ENCODE measurements at regions not wholly inside any gene's neighbourhood (a gene's known extent, or its start where the extent isn't known, plus 50 kb on each side); places are given as distances from the start of the nearest gene placed in this dataset.

- no peak for TF ChIP-seq CTCF (IDR thresholded peaks at IDR 0.05; ENCODE audit: low read depth, low read length, missing control alignments)
- no peak for DNase-seq (ENCODE audit: low read depth)
- in situ Hi-C loops (cut with HindIII; ENCODE audit: low sequenced_read_pairs), result no loop called here
These were observed 232.6 kb downstream of the NDUFA10 start for GRCh38 chr2:239792405-239793084.

DNA sequence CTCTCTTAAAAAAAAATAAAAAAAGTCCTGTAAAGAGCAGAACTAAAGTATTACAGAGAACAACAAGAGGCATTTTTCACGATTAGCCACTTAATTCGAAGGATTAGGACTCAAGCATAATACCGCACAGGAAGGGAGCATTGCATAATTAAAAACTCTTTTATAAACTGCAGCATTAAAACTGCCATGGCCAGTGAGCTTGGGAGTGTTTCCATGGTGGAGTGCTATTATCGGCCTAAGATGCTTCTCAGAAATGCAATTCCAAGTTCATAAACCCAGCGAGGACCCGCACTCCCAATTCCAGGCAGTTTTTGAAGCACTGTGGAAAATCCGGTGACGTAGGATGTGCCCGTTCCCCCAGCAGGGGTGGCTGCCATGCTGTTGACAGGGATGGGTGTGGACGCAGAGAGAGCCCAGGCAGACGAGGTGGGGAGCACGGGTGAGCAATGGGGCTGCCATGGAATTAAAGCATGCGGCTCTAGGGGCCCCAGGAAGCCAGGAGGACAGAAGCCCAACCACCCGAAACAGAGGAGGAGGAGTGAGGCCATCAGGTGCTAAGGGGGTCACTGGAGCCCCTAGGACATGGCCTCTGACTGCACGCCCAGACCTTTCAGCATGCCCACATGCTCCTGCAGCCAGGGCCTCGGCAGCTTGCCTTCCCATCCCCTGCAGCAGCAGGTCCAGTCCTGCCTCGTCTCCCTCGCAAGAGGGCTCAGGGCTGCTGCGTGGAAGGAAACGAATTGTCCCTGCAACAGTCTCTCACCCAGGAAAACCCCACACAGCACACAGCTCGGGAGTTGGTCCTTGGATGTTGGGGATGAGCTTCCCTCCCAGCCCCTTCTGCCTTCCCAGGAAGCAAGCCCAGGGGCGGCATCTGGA is 233.4 kb downstream of the NDUFA10 start:
- TF ChIP-seq CTCF (IDR thresholded peaks at IDR 0.05; ENCODE audit: low read depth, low read length, missing control alignments), result no peak
- H3K4me3 ChIP-seq (ENCODE audit: low read depth, low read length), result no peak overlapping the region
- in situ Hi-C loops (cut with HindIII; ENCODE audit: low sequenced_read_pairs), result no loop called here
- no peak for DNase-seq (ENCODE audit: low read depth)

More at GRCh38 chr2:239792405-239793084, 232.6 kb downstream of the NDUFA10 start:
- H3K4me3 ChIP-seq (ENCODE audit: low read depth, low read length), result no peak overlapping the region

DNA sequence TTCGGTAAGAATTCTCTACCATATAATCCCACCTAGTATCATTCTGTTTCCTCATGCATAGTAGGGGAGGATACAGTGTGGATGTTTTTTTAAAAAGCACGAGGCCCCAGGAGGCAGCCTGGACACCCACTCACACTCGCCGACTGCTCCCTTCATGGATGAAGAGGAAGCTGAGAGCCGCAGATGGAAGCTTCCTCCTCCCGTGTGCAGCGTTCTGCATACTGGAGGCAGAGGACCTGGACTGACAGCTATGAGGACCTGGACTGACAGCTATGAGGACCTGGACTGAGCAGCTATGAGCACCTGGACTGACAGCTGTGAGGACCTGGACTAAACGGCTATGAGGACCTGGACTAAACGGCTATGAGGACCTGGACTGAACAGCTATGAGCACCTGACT is 234.4 kb downstream of the NDUFA10 start:
- in situ Hi-C loops (cut with HindIII; ENCODE audit: low sequenced_read_pairs), result no loop called here
- no peak for DNase-seq (ENCODE audit: low read depth)
- TF ChIP-seq CTCF (IDR thresholded peaks at IDR 0.05; ENCODE audit: low read depth, low read length, missing control alignments), result no peak
- H3K4me3 ChIP-seq (ENCODE audit: low read depth, low read length), result no peak overlapping the region

DNA sequence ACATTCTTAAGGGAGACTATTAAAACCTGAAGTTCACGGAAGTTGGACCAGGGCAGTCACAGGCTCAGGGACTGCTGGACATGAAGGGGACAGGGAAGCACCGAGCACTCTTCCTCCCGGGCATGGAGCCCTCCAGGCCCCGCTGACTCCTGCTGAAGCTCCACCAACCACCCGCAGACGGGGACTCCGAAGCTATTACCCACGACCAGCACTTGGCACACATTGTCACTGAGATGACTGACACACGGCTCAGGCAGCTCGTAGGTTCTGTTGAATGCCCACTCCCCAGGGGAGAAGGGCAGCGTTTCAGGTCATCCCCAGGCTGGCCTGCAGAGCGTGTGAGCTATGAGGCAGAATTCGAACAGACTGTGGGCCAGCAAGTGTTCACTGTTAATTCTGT is 234.8 kb downstream of the NDUFA10 start:
- no peak for TF ChIP-seq CTCF (IDR thresholded peaks at IDR 0.05; ENCODE audit: low read depth, low read length, missing control alignments)
- no peak for DNase-seq (ENCODE audit: low read depth)
- in situ Hi-C loops (cut with HindIII; ENCODE audit: low sequenced_read_pairs), result no loop called here
- no peak overlapping the region for H3K4me3 ChIP-seq (ENCODE audit: low read depth, low read length)

DNA sequence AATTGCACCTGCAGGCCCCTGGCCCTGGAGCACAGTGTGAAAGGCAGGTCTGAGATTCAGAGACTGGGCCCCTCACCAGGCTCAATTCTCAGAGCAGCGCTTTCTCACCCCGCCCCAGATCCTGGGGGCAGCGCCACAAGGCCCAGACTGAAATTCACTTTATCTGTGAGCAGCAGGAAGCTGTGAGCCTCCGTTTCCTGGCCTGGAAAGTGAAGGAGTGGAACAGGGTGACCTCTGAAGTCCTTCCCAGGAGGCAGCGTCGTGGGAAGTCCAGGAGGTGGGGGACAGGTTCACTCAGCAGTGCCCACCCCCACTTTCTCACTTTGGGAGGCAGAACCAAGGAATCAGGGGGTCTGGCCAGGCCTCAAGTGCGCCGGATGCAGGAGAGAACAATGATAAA is 235.4 kb downstream of the NDUFA10 start:
- DNase-seq (ENCODE audit: low read depth), result no peak
- in situ Hi-C loops (cut with HindIII; ENCODE audit: low sequenced_read_pairs), result no loop called here
- no peak for TF ChIP-seq CTCF (IDR thresholded peaks at IDR 0.05; ENCODE audit: low read depth, low read length, missing control alignments)
- H3K4me3 ChIP-seq (ENCODE audit: low read depth, low read length), result no peak overlapping the region

DNA sequence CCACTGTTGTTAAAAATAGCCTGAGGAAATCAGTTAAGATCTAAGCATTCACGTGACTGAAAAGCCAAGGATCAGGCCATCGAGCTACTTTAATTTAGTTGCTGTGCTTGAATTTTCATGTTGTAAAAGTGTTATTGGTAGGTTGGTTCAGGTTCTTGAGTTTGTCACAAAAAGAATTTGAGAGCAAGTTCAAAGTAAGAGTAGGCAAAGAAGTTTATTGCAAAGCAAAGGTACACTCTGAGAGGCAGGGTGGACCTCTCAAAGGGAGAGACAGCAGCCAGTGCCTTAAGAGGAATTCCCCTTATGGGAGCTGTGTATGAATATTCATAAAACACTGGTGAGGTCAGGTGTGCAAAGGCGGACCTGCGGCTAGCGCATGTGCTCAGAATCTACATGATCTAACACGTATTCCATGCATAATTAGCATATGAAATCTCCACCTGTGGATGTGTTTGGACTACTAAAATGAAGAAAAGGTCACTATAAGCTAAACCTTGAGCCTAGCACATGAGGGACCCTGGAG is 236.5 kb downstream of the NDUFA10 start:
- DNase-seq (ENCODE audit: low read depth), result no peak
- no peak overlapping the region for H3K4me3 ChIP-seq (ENCODE audit: low read depth, low read length)
- no peak for TF ChIP-seq CTCF (IDR thresholded peaks at IDR 0.05; ENCODE audit: low read depth, low read length, missing control alignments)
- in situ Hi-C loops (cut with HindIII; ENCODE audit: low sequenced_read_pairs), result no loop called here
